ENCODE measurements at regions not wholly inside any gene's neighbourhood (a gene's known extent, or its start where the extent isn't known, plus 50 kb on each side); places are given as distances from the start of the nearest gene placed in this dataset.
"Not testable (repeated sequence)": the region's sequence is repeated elsewhere in the genome, so short reads cannot be mapped to it uniquely, and the experiment has no call there.

DNA sequence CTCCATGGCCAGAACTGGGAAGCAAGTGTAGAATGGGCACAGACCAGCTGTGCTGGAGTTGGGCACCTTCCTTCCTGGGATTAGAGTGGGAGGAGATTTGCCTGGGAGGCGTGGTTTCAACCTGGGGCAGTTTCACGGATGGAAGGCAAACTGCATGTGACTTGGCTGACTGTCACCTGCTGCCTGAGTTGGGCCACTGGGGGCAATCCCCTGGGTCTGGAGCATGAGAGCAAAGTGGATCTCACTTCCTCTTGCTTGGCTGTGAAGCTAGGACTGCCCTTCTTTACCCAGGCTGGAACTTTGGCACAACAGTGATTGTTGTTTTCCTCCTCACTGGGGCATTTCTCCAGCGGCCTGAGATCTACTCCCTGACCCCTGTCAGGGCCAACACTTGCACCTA is 1247.0 kb upstream of the EPHA6 start:
- no peak for DNase-seq
- H3K27ac ChIP-seq: no peak overlapping the region

DNA sequence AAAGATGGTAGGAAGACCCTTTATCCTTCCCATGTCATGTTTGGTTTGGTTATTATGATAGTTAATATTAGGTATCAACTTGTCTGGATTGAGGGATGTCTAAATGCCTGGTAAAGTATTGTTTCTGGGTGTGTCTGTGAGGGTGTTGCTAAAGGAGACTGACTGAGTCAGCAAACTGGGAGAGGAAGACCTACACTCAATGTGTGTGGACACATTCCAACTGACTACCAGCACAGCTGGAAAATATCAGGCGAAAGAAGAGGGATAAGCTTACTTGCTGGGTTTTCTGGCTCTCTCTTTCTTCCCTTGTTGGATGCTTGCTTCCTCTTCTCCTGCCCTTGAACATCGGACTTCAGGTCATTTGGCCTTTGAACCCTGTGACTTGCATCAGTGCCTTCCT is 1227.6 kb upstream of the EPHA6 start:
- no peaks in the 10 kb centered on the region for H3K9me3 ChIP-seq

More for the DNA sequence above, 1247.0 kb upstream of the EPHA6 start:
- no peaks in the 10 kb centered on the region for H3K27me3 ChIP-seq
- no peaks in the 10 kb centered on the region for H3K4me1 ChIP-seq
- intact Hi-C loops (cut with DNase I): no loop called here
- no peak overlapping the region for H3K9ac ChIP-seq (ENCODE audit: low read depth in 2 of 2, low read length in 2 of 2)
- no peaks in the 10 kb centered on the region for H3K36me3 ChIP-seq
- H3K9me3 ChIP-seq: no peaks in the 10 kb centered on the region
- TF ChIP-seq, protein P1, sequence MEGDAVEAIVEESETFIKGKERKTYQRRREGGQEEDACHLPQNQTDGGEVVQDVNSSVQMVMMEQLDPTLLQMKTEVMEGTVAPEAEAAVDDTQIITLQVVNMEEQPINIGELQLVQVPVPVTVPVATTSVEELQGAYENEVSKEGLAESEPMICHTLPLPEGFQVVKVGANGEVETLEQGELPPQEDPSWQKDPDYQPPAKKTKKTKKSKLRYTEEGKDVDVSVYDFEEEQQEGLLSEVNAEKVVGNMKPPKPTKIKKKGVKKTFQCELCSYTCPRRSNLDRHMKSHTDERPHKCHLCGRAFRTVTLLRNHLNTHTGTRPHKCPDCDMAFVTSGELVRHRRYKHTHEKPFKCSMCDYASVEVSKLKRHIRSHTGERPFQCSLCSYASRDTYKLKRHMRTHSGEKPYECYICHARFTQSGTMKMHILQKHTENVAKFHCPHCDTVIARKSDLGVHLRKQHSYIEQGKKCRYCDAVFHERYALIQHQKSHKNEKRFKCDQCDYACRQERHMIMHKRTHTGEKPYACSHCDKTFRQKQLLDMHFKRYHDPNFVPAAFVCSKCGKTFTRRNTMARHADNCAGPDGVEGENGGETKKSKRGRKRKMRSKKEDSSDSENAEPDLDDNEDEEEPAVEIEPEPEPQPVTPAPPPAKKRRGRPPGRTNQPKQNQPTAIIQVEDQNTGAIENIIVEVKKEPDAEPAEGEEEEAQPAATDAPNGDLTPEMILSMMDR (IDR thresholded peaks at IDR 0.05): no peak
- H3K4me3 ChIP-seq: no peak overlapping the region

DNA sequence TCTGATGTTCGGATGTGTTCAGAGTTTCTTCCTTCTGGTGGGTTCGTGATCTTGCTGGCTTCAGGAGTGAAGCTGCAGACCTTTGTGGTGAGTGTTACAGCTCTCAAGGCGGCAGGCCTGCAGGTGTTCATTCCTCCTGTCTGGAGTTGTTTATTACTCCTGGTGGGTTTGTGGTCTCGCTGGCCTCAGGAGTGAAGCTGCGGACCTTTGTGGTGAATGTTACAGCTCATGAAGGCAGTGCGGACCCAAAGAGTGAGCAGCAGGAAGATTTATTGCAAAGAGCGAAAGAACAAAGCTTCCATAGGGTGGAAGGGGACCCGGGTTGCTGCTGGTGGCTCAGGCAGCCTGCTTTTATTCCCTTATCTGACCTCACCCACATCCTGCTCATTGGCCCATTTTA is 1226.8 kb upstream of the EPHA6 start:
- H3K4me1 ChIP-seq; H3K9me3 ChIP-seq; H3K36me3 ChIP-seq; intact Hi-C loops (cut with DNase I); H3K9ac ChIP-seq (ENCODE audit: low read depth in 2 of 2, low read length in 2 of 2); H3K27me3 ChIP-seq; DNase-seq; H3K27ac ChIP-seq; H3K4me3 ChIP-seq: not testable (repeated sequence)

More for the DNA sequence above, 1227.6 kb upstream of the EPHA6 start:
- H3K9ac ChIP-seq (ENCODE audit: low read depth in 2 of 2, low read length in 2 of 2): no peak overlapping the region
- no peak overlapping the region for H3K4me3 ChIP-seq
- no peaks in the 10 kb centered on the region for H3K27me3 ChIP-seq
- H3K4me1 ChIP-seq: no peaks in the 10 kb centered on the region
- intact Hi-C loops (cut with DNase I): no loop called here
- TF ChIP-seq, protein P1 (IDR thresholded peaks at IDR 0.05): no peak
- DNase-seq: no peak
- H3K27ac ChIP-seq: no peak overlapping the region
- H3K36me3 ChIP-seq: no peaks in the 10 kb centered on the region

DNA sequence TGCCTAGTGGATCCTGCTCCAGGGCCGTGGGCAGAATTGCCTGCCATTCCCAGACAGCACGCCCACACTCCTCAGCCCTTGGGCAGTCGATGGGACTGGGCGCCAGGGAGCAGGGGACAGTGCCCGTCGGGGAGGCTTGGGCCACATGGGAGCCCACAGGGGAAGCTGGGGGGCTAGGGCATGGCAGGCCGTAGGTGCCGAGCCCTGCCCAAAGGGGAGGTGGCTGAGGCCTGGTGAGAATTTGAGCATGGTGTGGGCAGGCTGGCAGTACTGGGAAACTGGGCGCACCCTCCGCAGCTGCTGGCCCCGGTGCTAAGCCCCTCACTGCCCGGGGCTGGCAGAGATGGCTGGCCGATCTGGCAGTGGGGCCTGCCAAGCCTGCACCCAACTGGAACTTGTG is 1225.9 kb upstream of the EPHA6 start:
- TF ChIP-seq, protein P1 (IDR thresholded peaks at IDR 0.05): no peak
- H3K36me3 ChIP-seq: no peaks in the 10 kb centered on the region
- no peaks in the 10 kb centered on the region for H3K4me1 ChIP-seq
- intact Hi-C loops (cut with DNase I): no loop called here
- H3K4me3 ChIP-seq: no peak overlapping the region
- no peaks in the 10 kb centered on the region for H3K27me3 ChIP-seq
- DNase-seq: no peak
- no peaks in the 10 kb centered on the region for H3K9me3 ChIP-seq
- no peak overlapping the region for H3K27ac ChIP-seq
- H3K9ac ChIP-seq (ENCODE audit: low read depth in 2 of 2, low read length in 2 of 2): no peak overlapping the region

DNA sequence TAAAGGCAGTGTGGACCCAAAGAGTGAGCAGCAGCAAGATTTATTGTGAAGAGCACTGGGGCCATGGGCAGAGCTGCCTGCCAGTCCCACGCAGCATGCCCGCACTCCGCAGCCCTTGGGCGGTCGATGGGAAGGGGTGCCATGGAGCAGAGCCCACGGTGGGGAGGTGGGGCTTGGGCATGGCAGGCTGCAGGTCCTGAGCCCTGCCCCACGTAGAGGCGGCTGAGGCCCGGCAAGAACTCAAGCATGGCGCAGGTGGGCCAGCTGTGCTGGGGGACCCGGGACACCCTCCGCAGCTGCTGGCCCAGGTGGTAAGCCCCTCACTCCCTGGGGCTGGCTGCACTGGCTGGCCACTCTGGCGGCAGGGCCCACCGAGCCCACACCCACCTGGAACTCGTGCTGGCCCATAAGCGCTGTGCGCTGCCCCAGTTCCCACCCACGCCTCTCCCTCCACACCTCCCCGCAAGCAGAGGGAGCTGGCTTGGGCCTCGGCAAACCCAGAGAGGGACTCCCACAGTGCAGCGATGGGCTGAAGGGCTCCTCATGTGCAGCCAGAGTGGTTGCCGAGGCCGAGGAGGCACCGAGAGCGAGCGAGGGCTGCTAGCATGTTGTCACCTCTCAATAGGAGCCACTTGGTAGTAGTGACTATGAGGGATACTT is 1218.8 kb upstream of the EPHA6 start:
- TF ChIP-seq, protein P1 (IDR thresholded peaks at IDR 0.05): no peak
- H3K4me3 ChIP-seq: no peak overlapping the region
- H3K36me3 ChIP-seq: no peaks in the 10 kb centered on the region
- no peak overlapping the region for H3K27ac ChIP-seq
- H3K9me3 ChIP-seq: no peaks in the 10 kb centered on the region
- intact Hi-C loops (cut with DNase I): no loop called here
- H3K4me1 ChIP-seq: no peaks in the 10 kb centered on the region
- no peak overlapping the region for H3K9ac ChIP-seq (ENCODE audit: low read depth in 2 of 2, low read length in 2 of 2)
- H3K27me3 ChIP-seq: no peaks in the 10 kb centered on the region
- DNase-seq: no peak

DNA sequence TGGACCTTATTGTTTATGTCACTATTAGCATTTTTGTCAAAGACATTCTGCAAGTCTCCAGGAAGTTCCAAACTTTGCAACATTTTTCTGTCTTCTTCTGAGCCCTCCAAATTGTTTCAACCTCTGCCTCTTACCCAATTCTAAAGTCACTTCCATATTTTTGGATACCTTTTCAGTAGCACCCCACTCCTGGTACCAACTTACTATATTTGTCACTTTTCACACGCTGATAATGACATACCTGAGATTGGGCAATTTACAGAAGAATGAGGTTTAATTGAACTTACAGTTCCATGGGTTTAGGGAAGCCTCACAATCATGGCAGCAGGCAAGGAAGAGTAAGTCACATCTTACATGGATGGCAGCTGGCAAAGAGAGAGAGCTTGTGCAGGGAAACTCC is 1206.5 kb upstream of the EPHA6 start:
- no peak for DNase-seq
- intact Hi-C loops (cut with DNase I): no loop called here
- no peaks in the 10 kb centered on the region for H3K9me3 ChIP-seq
- TF ChIP-seq, protein P1 (IDR thresholded peaks at IDR 0.05): no peak
- H3K27ac ChIP-seq: no peak overlapping the region
- no peaks in the 10 kb centered on the region for H3K4me1 ChIP-seq
- H3K36me3 ChIP-seq: no peaks in the 10 kb centered on the region
- H3K27me3 ChIP-seq: no peaks in the 10 kb centered on the region
- no peak overlapping the region for H3K9ac ChIP-seq (ENCODE audit: low read depth in 2 of 2, low read length in 2 of 2)
- no peak overlapping the region for H3K4me3 ChIP-seq
